Amygdala (tissue), 56 donors: ENCODE measurements at regions not wholly inside any gene's neighbourhood (a gene's known extent, or its start where the extent isn't known, plus 50 kb on each side); places are given as distances from the start of the nearest gene placed in this dataset.
A peak's percentile ranks its signal among the peaks of the same experiment; 100 is the strongest.

ENCODE experiments used
- DNase-seq, 56 donors: peaks; one replicate each; lab custom pipeline; 2025; lab: John Stamatoyannopoulos, UW

GRCh38 chr3:23663661-23664186, 142.0 kb upstream of the UBE2E1 start:
- no peak for DNase-seq

- DNase-seq: no peak
These were observed 141.3 kb upstream of the UBE2E1 start for GRCh38 chr3:23664459-23664858.

GRCh38 chr3:23665741-23666140, 140.0 kb upstream of the UBE2E1 start:
- no peak for DNase-seq

- no peak for DNase-seq
These were observed 138.9 kb upstream of the UBE2E1 start for GRCh38 chr3:23666818-23667217.

- no peak for DNase-seq
These were observed 138.0 kb upstream of the UBE2E1 start for GRCh38 chr3:23667536-23668429.

- no peak for DNase-seq
These were observed 137.3 kb upstream of the UBE2E1 start for GRCh38 chr3:23668430-23668904.

GRCh38 chr3:23669541-23670255, 136.1 kb upstream of the UBE2E1 start:
- no peak for DNase-seq

GRCh38 chr3:23671851-23672589, 133.7 kb upstream of the UBE2E1 start:
- peak in 9 of 56 donors; percentile 4 to 36 (median 12) for DNase-seq

GRCh38 chr3:23672628-23673027, 133.1 kb upstream of the UBE2E1 start:
- DNase-seq: no peak

- DNase-seq: no peak
These were observed 130.7 kb upstream of the UBE2E1 start for GRCh38 chr3:23675010-23675409.

- DNase-seq: no peak
These were observed 129.7 kb upstream of the UBE2E1 start for GRCh38 chr3:23676093-23676492.

GRCh38 chr3:23682646-23683045, 123.1 kb upstream of the UBE2E1 start:
- DNase-seq: no peak

- peak in 33 of 56 donors; percentile 2 to 86 (median 31) for DNase-seq
These were observed 120.1 kb upstream of the UBE2E1 start for GRCh38 chr3:23685541-23686258.

- no peak for DNase-seq
These were observed 119.2 kb upstream of the UBE2E1 start for GRCh38 chr3:23686519-23686918.

- DNase-seq: no peak
These were observed 114.3 kb upstream of the UBE2E1 start for GRCh38 chr3:23691357-23691895.

GRCh38 chr3:23696842-23697241, 108.9 kb upstream of the UBE2E1 start:
- DNase-seq: no peak

GRCh38 chr3:23697416-23697815, 108.3 kb upstream of the UBE2E1 start:
- DNase-seq: no peak

GRCh38 chr3:23698652-23699313, 107.0 kb upstream of the UBE2E1 start:
- no peak for DNase-seq

- no peak for DNase-seq
These were observed 105.1 kb upstream of the UBE2E1 start for GRCh38 chr3:23700616-23701015.
